Fibroblast of lung (primary cell): ENCODE measurements at regions not wholly inside any gene's neighbourhood (a gene's known extent, or its start where the extent isn't known, plus 50 kb on each side); places are given as distances from the start of the nearest gene placed in this dataset.

Experiments used
- EZH2 ChIP-seq: IDR thresholded peaks from 2 replicates; pipeline ENCODE4 v1.5.1; 2012; ENCODE audit warnings: low read length, control low read depth, mild to moderate bottlenecking; ENCODE audit errors: missing control alignments
- TF ChIP-seq, protein P1 (sequence below), 2 donors: IDR thresholded peaks in 1 of 2; conservative IDR thresholded peaks in 1 of 2; 1 replicate in 1 of 2; 2 replicates in 1 of 2; pipeline ENCODE4 v1.5.1; 2011 to 2012; ENCODE audit warnings: low read length in 2 of 2, control low read depth in 1 of 2, inconsistent platforms in 1 of 2, low read depth in 1 of 2, mild to moderate bottlenecking in 1 of 2

DNA sequence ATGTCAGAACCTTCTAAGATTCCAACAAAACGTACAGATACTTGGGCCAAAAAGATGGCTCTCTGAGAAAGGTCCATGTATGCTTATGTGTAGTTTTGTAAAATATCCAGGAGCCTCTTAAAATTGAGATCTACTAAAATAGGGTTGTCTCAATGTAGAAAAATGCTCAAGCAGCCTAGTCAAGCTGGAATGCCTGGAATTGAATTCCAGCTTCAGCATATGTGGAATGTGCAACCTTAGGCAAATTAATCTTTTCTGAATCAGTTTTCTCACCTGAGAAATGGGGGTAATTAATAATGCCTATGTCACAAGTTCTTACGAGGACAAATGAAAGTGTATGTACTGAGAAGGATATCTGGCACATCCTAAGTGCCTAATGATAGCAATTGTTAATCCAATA, 662.4 kb downstream of the DTWD2 start:
- TF ChIP-seq, protein P1, sequence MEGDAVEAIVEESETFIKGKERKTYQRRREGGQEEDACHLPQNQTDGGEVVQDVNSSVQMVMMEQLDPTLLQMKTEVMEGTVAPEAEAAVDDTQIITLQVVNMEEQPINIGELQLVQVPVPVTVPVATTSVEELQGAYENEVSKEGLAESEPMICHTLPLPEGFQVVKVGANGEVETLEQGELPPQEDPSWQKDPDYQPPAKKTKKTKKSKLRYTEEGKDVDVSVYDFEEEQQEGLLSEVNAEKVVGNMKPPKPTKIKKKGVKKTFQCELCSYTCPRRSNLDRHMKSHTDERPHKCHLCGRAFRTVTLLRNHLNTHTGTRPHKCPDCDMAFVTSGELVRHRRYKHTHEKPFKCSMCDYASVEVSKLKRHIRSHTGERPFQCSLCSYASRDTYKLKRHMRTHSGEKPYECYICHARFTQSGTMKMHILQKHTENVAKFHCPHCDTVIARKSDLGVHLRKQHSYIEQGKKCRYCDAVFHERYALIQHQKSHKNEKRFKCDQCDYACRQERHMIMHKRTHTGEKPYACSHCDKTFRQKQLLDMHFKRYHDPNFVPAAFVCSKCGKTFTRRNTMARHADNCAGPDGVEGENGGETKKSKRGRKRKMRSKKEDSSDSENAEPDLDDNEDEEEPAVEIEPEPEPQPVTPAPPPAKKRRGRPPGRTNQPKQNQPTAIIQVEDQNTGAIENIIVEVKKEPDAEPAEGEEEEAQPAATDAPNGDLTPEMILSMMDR (conservative IDR thresholded peaks at IDR 0.05 in 1 of 2, IDR thresholded peaks at IDR 0.05 in 1 of 2; ENCODE audit: low read depth in 1 of 2, low read length in 2 of 2) = no peak
- TF ChIP-seq EZH2 = no peak
